GM18526 (cell line): ENCODE measurements at regions not wholly inside any gene's neighbourhood (a gene's known extent, or its start where the extent isn't known, plus 50 kb on each side); places are given as distances from the start of the nearest gene placed in this dataset.

Source experiments
- POLR2A ChIP-seq: IDR thresholded peaks from 3 replicates; pipeline ENCODE4 v1.6.1; 2011; ENCODE audit not compliant: insufficient read length; ENCODE audit errors: extremely low read depth

- no peak for TF ChIP-seq POLR2A
Measured at GRCh38 chr7:68718097-68718551, 880.2 kb upstream of the AUTS2 start.

GRCh38 chr7:68720697-68721096 is 877.6 kb upstream of the AUTS2 start:
- TF ChIP-seq POLR2A, result no peak

DNA sequence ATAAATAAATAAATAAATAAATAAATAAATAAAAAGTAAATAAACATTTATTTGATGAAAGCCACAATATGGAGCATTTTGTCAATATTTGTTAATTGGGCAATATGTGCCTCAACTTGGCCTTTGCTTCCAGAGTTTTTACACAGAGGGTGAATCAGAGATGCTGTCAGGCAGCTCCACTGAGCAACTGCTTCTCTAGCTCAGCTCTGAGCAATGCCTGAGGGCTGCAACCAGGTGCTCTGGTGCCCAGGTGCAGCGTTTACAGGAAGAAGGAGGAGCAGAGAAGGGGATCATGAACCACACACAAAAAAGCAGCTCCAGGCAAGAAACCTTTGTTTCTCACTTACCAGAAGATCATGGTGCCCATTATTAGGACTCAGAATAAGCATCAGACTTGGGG is 876.2 kb upstream of the AUTS2 start:
- TF ChIP-seq POLR2A, result no peak

- no peak for TF ChIP-seq POLR2A
Measured at GRCh38 chr7:68724965-68725364, 873.3 kb upstream of the AUTS2 start.

DNA sequence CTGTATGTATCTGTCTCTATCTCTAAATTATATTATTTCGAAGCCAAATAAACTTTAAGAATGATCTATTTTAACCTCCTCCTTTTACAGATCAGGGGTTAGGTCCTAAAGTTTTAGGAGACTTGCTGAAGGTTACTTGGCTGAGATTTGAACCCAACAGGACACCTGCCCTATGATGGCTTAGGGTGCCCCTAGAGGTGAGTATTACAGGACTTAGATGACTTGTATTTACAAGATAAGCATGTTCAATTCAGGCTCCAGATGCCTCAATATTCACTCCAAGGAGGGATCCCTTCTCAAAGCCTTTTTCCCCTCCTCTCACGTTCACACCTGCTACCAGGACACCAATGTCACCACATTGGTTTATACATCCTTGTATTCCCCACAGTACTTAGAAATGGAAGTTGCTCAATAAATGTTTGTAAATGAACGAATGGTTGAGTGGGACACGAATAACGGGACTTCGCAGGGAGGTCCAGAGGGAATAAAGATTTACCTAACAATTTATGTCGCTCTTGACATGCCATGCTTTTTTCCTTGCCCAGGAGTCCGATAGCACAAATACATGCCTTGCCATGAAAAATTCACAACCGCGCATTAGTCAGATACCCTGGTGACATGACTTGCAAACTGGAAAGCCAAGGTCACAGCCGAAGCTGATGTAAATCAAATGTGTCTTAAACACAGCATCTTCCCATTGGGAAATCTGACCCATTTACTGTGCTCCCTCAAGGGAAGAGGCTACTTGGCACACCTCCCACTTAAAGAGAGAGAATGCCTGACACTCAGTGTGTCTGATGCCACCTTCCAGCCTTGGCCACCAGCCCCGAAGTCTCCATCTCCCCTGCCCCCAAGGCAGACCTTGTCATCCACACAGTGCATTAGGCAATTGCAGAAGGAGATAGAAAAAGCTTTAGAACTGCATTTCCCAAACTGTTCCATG is 872.2 kb upstream of the AUTS2 start:
- TF ChIP-seq POLR2A, result no peak

DNA sequence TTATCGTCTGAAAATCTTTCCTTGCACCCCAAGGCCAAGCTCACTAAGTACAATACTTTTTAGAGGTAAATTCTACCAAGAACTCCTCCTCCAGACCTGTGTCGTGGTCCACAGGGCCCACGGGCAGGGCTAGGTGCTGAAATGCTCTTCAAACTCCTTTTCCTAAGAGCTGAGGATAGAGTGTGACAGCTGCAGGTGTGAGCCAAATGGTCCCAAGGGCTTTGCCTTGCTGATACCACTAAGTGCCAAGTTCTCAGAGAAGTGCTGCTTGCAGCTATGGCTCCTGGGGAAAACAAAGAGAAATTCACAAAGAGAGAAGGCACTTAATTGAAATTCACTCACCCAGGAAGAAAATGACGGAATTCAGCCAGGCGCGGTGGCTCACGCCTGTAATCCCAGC is 868.9 kb upstream of the AUTS2 start:
- TF ChIP-seq POLR2A, result no peak

GRCh38 chr7:68730194-68730593 is 868.1 kb upstream of the AUTS2 start:
- TF ChIP-seq POLR2A, result no peak

GRCh38 chr7:68730964-68731363 is 867.3 kb upstream of the AUTS2 start:
- no peak for TF ChIP-seq POLR2A

DNA sequence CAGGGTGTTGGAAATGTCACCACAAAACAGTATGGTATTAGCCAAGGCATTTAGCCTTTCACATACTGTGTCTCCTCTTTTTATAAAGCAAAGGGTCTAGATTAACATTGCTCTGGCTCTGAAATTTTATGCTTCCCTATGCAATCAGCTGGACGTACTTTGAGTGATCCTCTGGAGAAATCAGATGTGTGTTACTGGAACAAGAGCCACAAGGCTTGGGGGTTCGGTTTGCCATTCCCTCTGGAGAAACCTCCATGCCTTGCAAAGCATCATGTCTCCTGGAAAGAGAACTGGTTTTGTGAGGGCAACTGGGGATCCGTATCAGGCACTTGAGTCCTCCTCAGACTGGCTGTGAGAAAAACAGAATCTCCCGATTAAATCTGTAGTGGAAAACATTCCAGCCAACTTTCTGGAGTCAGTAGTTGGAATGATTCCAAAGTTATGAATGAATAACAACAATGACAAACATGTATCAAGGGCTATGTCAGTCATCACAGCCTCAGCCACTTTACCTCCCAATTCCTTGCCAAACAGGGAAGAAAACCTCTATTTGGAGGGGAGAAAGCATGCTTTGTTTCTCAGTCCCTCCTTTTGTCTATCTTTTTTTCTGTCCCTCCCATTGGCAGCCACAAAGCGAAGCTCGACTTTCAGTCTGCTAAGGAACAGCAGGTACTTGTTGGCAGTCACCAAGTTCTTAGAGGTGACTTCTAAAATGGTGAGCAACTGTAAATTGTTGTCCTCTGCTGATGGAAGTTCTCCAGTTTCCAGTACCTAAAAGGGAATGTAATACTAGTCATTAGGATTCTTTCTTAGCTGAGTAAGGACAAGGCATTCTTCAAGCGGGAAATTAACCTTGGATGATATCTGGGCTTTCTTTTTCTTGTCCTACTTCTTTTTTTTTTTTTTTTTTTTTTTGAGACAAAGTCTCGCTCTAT is 864.8 kb upstream of the AUTS2 start:
- no peak for TF ChIP-seq POLR2A

DNA sequence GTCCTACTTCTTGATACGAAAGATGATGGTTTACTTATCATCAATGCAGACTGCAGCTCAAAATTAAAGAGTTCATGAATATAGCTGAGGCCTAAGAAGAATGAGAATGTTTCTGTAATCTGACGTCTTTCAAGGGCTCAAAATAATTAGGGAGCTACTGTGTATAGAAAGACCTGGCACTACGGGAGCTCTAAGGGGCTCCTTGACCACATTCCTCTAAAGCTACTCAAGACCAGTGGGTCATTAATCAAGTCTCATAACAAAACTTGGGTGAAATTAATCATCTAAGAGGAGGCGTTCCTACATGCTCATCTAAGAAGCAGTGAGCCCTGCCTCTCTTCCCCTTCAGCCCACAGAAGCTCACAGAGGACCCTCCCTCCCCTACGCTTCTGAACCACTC is 863.8 kb upstream of the AUTS2 start:
- no peak for TF ChIP-seq POLR2A

DNA sequence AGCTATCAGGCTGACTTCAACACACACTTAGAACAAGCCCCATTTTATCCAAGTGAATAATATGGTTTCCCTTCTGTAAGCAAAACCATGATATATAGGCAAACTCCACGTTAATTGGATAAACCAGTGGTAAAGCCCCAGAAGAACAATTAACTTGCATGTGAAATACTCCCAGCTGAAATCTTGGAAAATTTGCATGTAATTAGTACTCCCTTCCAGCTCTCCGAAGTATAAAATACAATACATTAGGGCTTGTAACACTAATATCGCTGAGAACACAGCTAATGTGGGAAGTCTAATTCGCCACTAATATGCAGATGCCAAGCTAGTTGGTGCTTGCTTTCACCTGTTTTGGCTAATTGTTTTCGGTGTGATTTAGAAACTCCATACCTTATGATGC is 859.0 kb upstream of the AUTS2 start:
- TF ChIP-seq POLR2A, result no peak

GRCh38 chr7:68744036-68744435 is 854.2 kb upstream of the AUTS2 start:
- TF ChIP-seq POLR2A, result no peak

GRCh38 chr7:68748934-68749900 is 849.1 kb upstream of the AUTS2 start:
- no peak for TF ChIP-seq POLR2A

GRCh38 chr7:68752485-68753178 is 845.6 kb upstream of the AUTS2 start:
- TF ChIP-seq POLR2A, result no peak
